SIG-M5 treated with dmso at 0.1 percent for 504 hours (cell line): ENCODE measurements at regions not wholly inside any gene's neighbourhood (a gene's known extent, or its start where the extent isn't known, plus 50 kb on each side); places are given as distances from the start of the nearest gene placed in this dataset.

Source experiments
- DNase-seq: peaks from one replicate; lab custom pipeline; 2025; ENCODE audit not compliant: unreplicated experiment; lab: John Stamatoyannopoulos, UW

- no peak for DNase-seq
Measured at GRCh38 chr2:150791567-150791966, 304.1 kb upstream of the RND3 start.

- no peak for DNase-seq
Measured at GRCh38 chr2:150789376-150789905, 302.0 kb upstream of the RND3 start.

GRCh38 chr2:150788426-150789140 is 301.1 kb upstream of the RND3 start:
- no peak for DNase-seq

- DNase-seq, result no peak
Measured at GRCh38 chr2:150787353-150788093, 300.1 kb upstream of the RND3 start.

GRCh38 chr2:150784389-150784788 is 296.9 kb upstream of the RND3 start:
- DNase-seq, result no peak

- DNase-seq, result no peak
Measured at GRCh38 chr2:150783896-150784295, 296.4 kb upstream of the RND3 start.

GRCh38 chr2:150783015-150783414 is 295.5 kb upstream of the RND3 start:
- no peak for DNase-seq

- DNase-seq, result no peak
Measured at GRCh38 chr2:150782613-150783012, 295.1 kb upstream of the RND3 start.

- DNase-seq, result no peak
Measured at GRCh38 chr2:150781142-150781541, 293.7 kb upstream of the RND3 start.

GRCh38 chr2:150778828-150779227 is 291.4 kb upstream of the RND3 start:
- no peak for DNase-seq

- DNase-seq, result no peak
Measured at GRCh38 chr2:150769421-150769820, 282.0 kb upstream of the RND3 start.

GRCh38 chr2:150767991-150768746 is 280.7 kb upstream of the RND3 start:
- DNase-seq, result no peak

- DNase-seq, result no peak
Measured at GRCh38 chr2:150762571-150762970, 275.1 kb upstream of the RND3 start.

GRCh38 chr2:150759531-150759930 is 272.1 kb upstream of the RND3 start:
- no peak for DNase-seq

GRCh38 chr2:150759106-150759505 is 271.6 kb upstream of the RND3 start:
- no peak for DNase-seq

- DNase-seq, result no peak
Measured at GRCh38 chr2:150752229-150752628, 264.8 kb upstream of the RND3 start.

- no peak for DNase-seq
Measured at GRCh38 chr2:150750720-150751119, 263.3 kb upstream of the RND3 start.

GRCh38 chr2:150742094-150742493 is 254.6 kb upstream of the RND3 start:
- DNase-seq, result no peak

GRCh38 chr2:150735894-150736498 is 248.5 kb upstream of the RND3 start:
- DNase-seq, result no peak

- no peak for DNase-seq
Measured at GRCh38 chr2:150733051-150733618, 245.7 kb upstream of the RND3 start.

- no peak for DNase-seq
Measured at GRCh38 chr2:150732491-150732890, 245.0 kb upstream of the RND3 start.
